Gastroesophageal sphincter (tissue), 3 donors: ENCODE measurements at regions not wholly inside any gene's neighbourhood (a gene's known extent, or its start where the extent isn't known, plus 50 kb on each side); places are given as distances from the start of the nearest gene placed in this dataset.

ENCODE experiments used
- POLR2A ChIP-seq, 2 donors: fragments of 450-650 bp; IDR thresholded peaks; one replicate each; pipeline ENCODE4 v1.6.1; 2017; ENCODE audit warnings: antibody characterized with exemption in 2 of 2, mild to moderate bottlenecking in 2 of 2, moderate library complexity in 1 of 2
- TF ChIP-seq, protein P1 (sequence below), 4 experiments: fragments of 200-600 bp in 2 of 4; fragments of 450-650 bp in 2 of 4; sonication (generic) in 1 of 4; IDR thresholded peaks; one replicate each; pipeline ENCODE4 v1.5.1; 2017 to 2019; ENCODE audit warnings: antibody characterized with exemption in 4 of 4, mild to moderate bottlenecking in 2 of 4, moderate library complexity in 2 of 4

DNA sequence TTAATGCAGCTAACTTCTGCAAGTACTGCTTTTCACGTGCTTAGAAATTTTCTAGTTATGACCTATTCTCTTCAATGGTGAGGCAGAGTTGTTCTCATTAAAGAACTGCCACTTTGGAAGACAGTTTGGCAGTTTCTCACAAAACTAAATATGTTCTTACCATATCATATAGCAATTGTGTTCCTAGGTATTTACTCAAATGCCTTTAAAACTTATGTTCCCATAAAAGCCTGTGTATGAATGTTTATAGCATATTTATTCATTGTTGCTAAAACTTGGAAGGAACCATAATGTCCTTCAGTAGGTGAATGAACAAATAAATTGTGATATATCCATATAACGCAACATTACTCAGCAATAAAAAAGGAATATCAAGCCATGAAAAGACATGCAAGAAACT, 555.1 kb upstream of the POT1 start:
- TF ChIP-seq, protein P1, sequence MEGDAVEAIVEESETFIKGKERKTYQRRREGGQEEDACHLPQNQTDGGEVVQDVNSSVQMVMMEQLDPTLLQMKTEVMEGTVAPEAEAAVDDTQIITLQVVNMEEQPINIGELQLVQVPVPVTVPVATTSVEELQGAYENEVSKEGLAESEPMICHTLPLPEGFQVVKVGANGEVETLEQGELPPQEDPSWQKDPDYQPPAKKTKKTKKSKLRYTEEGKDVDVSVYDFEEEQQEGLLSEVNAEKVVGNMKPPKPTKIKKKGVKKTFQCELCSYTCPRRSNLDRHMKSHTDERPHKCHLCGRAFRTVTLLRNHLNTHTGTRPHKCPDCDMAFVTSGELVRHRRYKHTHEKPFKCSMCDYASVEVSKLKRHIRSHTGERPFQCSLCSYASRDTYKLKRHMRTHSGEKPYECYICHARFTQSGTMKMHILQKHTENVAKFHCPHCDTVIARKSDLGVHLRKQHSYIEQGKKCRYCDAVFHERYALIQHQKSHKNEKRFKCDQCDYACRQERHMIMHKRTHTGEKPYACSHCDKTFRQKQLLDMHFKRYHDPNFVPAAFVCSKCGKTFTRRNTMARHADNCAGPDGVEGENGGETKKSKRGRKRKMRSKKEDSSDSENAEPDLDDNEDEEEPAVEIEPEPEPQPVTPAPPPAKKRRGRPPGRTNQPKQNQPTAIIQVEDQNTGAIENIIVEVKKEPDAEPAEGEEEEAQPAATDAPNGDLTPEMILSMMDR (IDR thresholded peaks at IDR 0.05): no peak
- no peak for TF ChIP-seq POLR2A (IDR thresholded peaks at IDR 0.05)
